Umbilical cord (tissue), 1 donor: ENCODE measurements at regions not wholly inside any gene's neighbourhood (a gene's known extent, or its start where the extent isn't known, plus 50 kb on each side); places are given as distances from the start of the nearest gene placed in this dataset.

Source experiments
- DNase-seq: peaks from one replicate; pipeline ENCODE4 v3.0.0-alpha.2; 2015; ENCODE audit warnings: low spot score

- no peak for DNase-seq
Measured at GRCh38 chr22:44387486-44387885, 74.7 kb upstream of the SHISAL1 start.

- no peak for DNase-seq
Measured at GRCh38 chr22:44386386-44387035, 73.8 kb upstream of the SHISAL1 start.

- DNase-seq = no peak
Measured at GRCh38 chr22:44385781-44386180, 73.0 kb upstream of the SHISAL1 start.

GRCh38 chr22:44385296-44385610 lies 72.5 kb upstream of the SHISAL1 start:
- DNase-seq = no peak

GRCh38 chr22:44384563-44385295 lies 72.0 kb upstream of the SHISAL1 start:
- DNase-seq = no peak

GRCh38 chr22:44383652-44384562 lies 71.2 kb upstream of the SHISAL1 start:
- DNase-seq = no peak

- DNase-seq = no peak
Measured at GRCh38 chr22:44383064-44383575, 70.4 kb upstream of the SHISAL1 start.

- no peak for DNase-seq
Measured at GRCh38 chr22:44382116-44383038, 69.6 kb upstream of the SHISAL1 start.

GRCh38 chr22:44381761-44382115 lies 69.0 kb upstream of the SHISAL1 start:
- no peak for DNase-seq

GRCh38 chr22:44380756-44381486 lies 68.2 kb upstream of the SHISAL1 start:
- DNase-seq = no peak

GRCh38 chr22:44379817-44380755 lies 67.3 kb upstream of the SHISAL1 start:
- no peak for DNase-seq

- no peak for DNase-seq
Measured at GRCh38 chr22:44378380-44378779, 65.6 kb upstream of the SHISAL1 start.

GRCh38 chr22:44375451-44375850 lies 62.7 kb upstream of the SHISAL1 start:
- DNase-seq = no peak

GRCh38 chr22:44373234-44373633 lies 60.5 kb upstream of the SHISAL1 start:
- no peak for DNase-seq

- DNase-seq = no peak
Measured at GRCh38 chr22:44372611-44373010, 59.9 kb upstream of the SHISAL1 start.

GRCh38 chr22:44371741-44372525 lies 59.2 kb upstream of the SHISAL1 start:
- no peak for DNase-seq

GRCh38 chr22:44369916-44370801 lies 57.4 kb upstream of the SHISAL1 start:
- DNase-seq = no peak

GRCh38 chr22:44369293-44369661 lies 56.5 kb upstream of the SHISAL1 start:
- no peak for DNase-seq
